SH-SY5Y (cell line): ENCODE measurements at regions not wholly inside any gene's neighbourhood (a gene's known extent, or its start where the extent isn't known, plus 50 kb on each side); places are given as distances from the start of the nearest gene placed in this dataset.

Experiments used
- GATA2 ChIP-seq: IDR thresholded peaks from 2 replicates; pipeline ENCODE4 v1.6.1; 2011; ENCODE audit warnings: mild to moderate bottlenecking, low read depth, low read length
- GATA3 ChIP-seq: IDR thresholded peaks from 2 replicates; pipeline ENCODE4 v1.6.1; 2011; ENCODE audit warnings: low read depth, mild to moderate bottlenecking, low read length, moderate library complexity

DNA sequence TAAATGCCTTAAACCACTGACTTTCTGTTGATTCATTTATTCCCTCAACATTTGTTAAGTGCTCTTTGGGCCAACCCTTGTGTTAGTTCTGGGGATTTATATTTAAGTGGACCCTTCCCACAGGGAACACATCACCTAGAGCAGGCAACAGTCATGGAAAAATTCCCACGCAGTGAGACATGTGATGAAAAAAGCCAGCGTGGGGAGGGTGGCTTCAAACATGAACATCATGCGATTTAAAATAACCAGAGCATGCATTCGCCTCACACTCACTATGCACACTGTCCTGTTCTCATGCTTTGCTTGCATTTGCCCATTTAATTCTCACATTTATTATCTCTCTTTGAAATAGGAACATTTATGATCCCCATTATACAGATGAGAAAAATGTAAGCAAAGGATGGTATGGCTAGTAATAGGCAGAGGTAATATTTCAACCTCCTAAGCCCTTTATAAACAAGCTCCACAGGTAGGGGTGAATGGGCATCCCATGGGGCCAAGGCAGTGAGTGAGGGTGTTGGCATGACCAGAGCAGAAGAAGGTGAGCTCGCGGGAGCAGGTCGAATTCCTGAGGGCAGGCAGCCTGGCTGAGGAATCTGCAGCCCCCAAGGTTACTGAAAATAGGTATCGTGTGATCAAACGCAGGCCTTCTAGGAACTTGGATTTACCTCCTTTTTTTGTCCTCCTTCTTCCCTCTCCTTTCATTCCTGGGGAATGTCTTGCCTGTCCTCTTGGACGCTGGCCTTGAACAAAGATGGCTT, 297.8 kb downstream of the MYCN start:
- TF ChIP-seq GATA2 (no peak), GATA3 (no peak)
